Epithelial cell of esophagus (primary cell): ENCODE measurements at regions not wholly inside any gene's neighbourhood (a gene's known extent, or its start where the extent isn't known, plus 50 kb on each side); places are given as distances from the start of the nearest gene placed in this dataset.

Experiments used
- DNase-seq: peaks from one replicate; pipeline ENCODE4 v3.0.0; 2010; ENCODE audit warnings: low read depth
- H3K4me3 ChIP-seq: 2 replicates; pipeline ENCODE4 v1.5.1; 2011; ENCODE audit warnings: mild to moderate bottlenecking, low read length, control low read depth
- CTCF ChIP-seq: IDR thresholded peaks from 2 replicates; pipeline ENCODE4 v1.5.1; 2011; ENCODE audit warnings: low read depth, mild to moderate bottlenecking, low read length, control low read depth, inconsistent platforms; ENCODE audit not compliant: insufficient read depth; ENCODE audit errors: missing control alignments

GRCh38 chr15:96418146-96418545, 87.6 kb downstream of the NR2F2 start:
- DNase-seq = no peak
- no peak overlapping the region for H3K4me3 ChIP-seq

GRCh38 chr15:96421178-96421601, 90.7 kb downstream of the NR2F2 start:
- no peak for TF ChIP-seq CTCF
- H3K4me3 ChIP-seq = no peak overlapping the region
- peak; percentile 92 for DNase-seq

More at GRCh38 chr15:96418146-96418545, 87.6 kb downstream of the NR2F2 start:
- no peak for TF ChIP-seq CTCF

- no peak for TF ChIP-seq CTCF
- no peak overlapping the region for H3K4me3 ChIP-seq
- no peak for DNase-seq
These were observed 91.6 kb downstream of the NR2F2 start for GRCh38 chr15:96422125-96422524.

- TF ChIP-seq CTCF = no peak
- H3K4me3 ChIP-seq = no peak overlapping the region
- no peak for DNase-seq
These were observed 94.2 kb downstream of the NR2F2 start for GRCh38 chr15:96424674-96425073.

GRCh38 chr15:96428742-96429141, 98.2 kb downstream of the NR2F2 start:
- no peak for TF ChIP-seq CTCF
- peak; percentile 93 for DNase-seq
- no peak overlapping the region for H3K4me3 ChIP-seq

GRCh38 chr15:96431786-96432185, 101.3 kb downstream of the NR2F2 start:
- no peak overlapping the region for H3K4me3 ChIP-seq
- DNase-seq = no peak
- TF ChIP-seq CTCF = no peak

- no peak for TF ChIP-seq CTCF
- DNase-seq = no peak
- H3K4me3 ChIP-seq = no peak overlapping the region
These were observed 104.5 kb downstream of the NR2F2 start for GRCh38 chr15:96435022-96435421.
